ENCODE measurements at regions not wholly inside any gene's neighbourhood (a gene's known extent, or its start where the extent isn't known, plus 50 kb on each side); places are given as distances from the start of the nearest gene placed in this dataset.
A peak's percentile ranks its signal among the peaks of the same experiment; 100 is the strongest.
"Not testable (repeated sequence)": the region's sequence is repeated elsewhere in the genome, so short reads cannot be mapped to it uniquely, and the experiment has no call there.

DNA sequence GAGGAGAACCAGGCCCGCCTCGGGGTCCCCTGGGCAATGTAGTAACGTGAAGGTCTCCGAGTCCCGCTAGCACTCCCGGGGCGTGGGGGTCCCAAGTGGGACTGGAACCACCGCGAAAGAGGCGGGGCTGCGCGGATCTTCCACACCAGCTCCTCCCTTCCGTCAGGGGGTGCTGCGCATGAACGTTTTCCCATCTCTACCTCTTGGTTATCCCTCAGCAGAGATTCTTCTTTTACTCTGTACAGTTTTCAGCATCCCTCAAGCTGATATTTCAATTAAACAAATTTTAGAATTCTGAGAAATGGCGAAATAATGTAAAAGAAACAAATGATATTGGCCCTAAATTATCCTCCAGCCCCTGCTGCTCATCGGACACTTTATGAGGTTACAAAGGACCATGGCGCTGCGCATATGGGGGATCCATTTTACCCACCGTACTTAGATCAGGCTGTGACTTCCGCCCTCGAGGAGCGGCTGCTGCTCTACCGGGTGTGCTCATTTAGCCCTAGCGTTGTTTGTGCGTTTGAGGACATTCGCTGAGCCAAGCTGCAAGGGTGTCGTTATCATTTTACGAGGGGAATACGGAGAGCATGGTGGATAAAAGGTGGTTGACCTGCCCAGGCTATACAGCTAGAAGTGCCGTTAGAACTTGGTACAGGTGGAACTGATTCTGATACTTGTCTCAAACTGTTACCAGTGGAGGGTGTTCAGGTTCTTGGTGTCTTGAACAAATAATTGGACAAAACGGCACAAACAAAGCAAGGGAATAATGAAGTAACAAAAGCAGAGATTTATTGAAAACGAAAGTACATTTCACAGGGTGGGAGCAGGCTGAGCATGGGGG is 75.2 kb upstream of the CHD6 start:
- Mint-ChIP-seq H3K27me3 (ENCODE audit: low read depth) (peaks cover 28% of the 10 kb centered on the region), H3K4me1 (peaks cover 10% of the 10 kb centered on the region), H3K36me3 (ENCODE audit: low read depth) (no peaks in the 10 kb centered on the region), H3K27ac (ENCODE audit: unreplicated experiment) (peak overlapping the region; percentile 67), H3K4me3 (peak overlapping the region; percentile 92), H3K9me3 (no peaks in the 10 kb centered on the region)
- TF ChIP-seq, protein P1, sequence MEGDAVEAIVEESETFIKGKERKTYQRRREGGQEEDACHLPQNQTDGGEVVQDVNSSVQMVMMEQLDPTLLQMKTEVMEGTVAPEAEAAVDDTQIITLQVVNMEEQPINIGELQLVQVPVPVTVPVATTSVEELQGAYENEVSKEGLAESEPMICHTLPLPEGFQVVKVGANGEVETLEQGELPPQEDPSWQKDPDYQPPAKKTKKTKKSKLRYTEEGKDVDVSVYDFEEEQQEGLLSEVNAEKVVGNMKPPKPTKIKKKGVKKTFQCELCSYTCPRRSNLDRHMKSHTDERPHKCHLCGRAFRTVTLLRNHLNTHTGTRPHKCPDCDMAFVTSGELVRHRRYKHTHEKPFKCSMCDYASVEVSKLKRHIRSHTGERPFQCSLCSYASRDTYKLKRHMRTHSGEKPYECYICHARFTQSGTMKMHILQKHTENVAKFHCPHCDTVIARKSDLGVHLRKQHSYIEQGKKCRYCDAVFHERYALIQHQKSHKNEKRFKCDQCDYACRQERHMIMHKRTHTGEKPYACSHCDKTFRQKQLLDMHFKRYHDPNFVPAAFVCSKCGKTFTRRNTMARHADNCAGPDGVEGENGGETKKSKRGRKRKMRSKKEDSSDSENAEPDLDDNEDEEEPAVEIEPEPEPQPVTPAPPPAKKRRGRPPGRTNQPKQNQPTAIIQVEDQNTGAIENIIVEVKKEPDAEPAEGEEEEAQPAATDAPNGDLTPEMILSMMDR (conservative IDR thresholded peaks at IDR 0.05) = peak; percentile 69
- peak; percentile 69 for DNase-seq (ENCODE audit: low read depth, low spot score)

DNA sequence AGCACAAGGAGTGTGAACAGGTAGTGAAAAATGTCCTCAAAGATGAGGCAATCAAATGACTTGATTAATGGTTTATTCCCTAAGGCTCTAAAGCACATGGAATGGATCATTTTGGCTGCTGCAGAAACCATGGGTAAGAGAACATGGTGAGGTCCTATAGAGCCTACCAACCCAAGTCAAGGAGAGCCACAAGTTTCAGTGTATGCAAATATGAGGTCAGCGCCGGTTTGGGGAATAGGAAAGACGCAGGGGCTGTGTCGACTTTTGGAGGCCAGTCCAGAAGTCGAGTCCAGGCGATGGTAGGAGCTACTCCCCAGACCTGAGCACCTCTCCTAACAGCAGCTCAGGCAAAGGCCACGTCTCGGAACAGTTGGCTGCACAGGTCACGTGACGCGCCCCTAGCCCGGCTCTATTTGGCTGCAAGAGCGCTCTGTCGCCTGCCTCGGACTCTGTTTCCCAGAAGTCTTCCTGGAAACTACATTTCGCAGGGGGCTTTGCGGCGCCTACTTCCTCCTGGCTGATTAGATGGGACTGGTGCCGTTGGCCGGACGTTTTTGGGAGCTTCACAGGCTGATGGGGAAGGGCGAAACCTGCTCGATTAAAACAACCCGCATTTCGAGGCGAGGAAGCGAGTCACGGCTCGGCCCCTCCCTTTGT is 74.4 kb upstream of the CHD6 start:
- DNase-seq (ENCODE audit: low read depth, low spot score) = peak; percentile 71
- TF ChIP-seq, protein P1 (conservative IDR thresholded peaks at IDR 0.05) = no peak
- H3K27ac Mint-ChIP-seq (ENCODE audit: unreplicated experiment) = peak overlapping the region; percentile 52
- peaks cover 8% of the 10 kb centered on the region for H3K4me1 Mint-ChIP-seq
- no peaks in the 10 kb centered on the region for H3K36me3 Mint-ChIP-seq (ENCODE audit: low read depth)
- H3K9me3 Mint-ChIP-seq = no peaks in the 10 kb centered on the region
- H3K27me3 Mint-ChIP-seq (ENCODE audit: low read depth) = peaks cover 28% of the 10 kb centered on the region
- H3K4me3 Mint-ChIP-seq = peak overlapping the region; percentile 92

DNA sequence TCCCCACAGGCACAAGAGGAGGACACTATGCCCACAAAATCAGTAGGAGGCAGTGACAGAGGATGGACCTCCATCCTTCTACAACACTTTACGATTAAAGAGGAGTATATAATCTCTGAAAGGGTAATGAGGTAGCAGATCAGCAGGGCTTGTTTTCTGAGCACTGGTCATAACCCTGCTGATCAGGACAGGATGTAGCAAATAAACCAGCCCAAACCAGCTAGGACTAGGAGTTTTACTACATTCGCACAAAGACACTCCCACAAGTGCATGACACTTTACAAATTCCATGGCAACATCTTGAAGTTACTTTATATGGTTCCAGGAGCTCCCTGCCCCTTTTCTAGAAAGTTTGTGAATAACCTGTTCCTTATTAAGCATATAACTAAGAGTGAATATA is 73.3 kb upstream of the CHD6 start:
- peak overlapping the region; percentile 51 for H3K4me3 Mint-ChIP-seq
- peaks cover 23% of the 10 kb centered on the region for H3K27me3 Mint-ChIP-seq (ENCODE audit: low read depth)
- TF ChIP-seq, protein P1 (conservative IDR thresholded peaks at IDR 0.05) = no peak
- H3K36me3 Mint-ChIP-seq (ENCODE audit: low read depth) = no peaks in the 10 kb centered on the region
- H3K27ac Mint-ChIP-seq (ENCODE audit: unreplicated experiment) = no peak overlapping the region
- no peaks in the 10 kb centered on the region for H3K9me3 Mint-ChIP-seq
- peaks cover 7% of the 10 kb centered on the region for H3K4me1 Mint-ChIP-seq
- DNase-seq (ENCODE audit: low read depth, low spot score) = no peak

DNA sequence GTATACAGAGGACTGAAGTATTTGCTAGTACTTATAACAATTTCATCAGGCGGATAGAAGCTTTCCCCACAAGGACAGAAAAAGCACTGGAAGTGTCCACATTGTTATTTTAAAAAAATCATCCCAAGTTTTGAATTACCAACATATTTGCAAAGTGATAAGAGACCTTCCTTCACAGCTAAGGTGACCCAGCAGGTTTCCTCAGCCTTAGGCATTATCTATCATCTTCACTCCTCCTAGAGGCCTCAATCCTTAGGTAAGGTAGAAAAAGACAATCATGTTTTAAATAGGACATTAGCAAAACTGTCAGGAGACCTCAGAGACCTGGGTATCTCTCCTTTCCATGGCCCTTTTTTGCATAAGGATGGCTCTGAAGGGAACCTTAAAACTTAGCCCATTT is 72.5 kb upstream of the CHD6 start:
- Mint-ChIP-seq H3K4me3 (no peak overlapping the region), H3K27ac (ENCODE audit: unreplicated experiment) (no peak overlapping the region), H3K4me1 (peaks cover 7% of the 10 kb centered on the region), H3K36me3 (ENCODE audit: low read depth) (no peaks in the 10 kb centered on the region), H3K27me3 (ENCODE audit: low read depth) (peaks cover 17% of the 10 kb centered on the region), H3K9me3 (no peaks in the 10 kb centered on the region)
- TF ChIP-seq, protein P1 (conservative IDR thresholded peaks at IDR 0.05) = no peak
- DNase-seq (ENCODE audit: low read depth, low spot score) = no peak

DNA sequence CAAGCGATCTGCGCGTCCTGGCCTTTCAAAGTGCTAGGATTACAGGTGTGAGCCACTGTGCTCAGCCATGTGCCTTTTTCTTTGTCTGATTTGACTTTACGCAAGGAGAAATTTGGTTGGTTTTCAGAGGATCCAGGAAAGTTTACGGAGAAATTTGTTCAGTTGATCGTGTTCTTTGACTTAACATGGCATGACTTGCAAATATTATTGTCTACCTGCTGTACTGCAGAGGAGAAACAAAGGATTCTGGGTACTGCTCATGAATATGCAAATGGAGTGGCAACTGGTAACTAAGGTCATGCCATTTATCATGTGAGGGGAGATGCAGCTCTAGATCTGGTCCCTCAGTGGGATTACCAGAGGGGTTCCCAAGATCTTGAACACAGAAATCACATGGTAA is 68.8 kb upstream of the CHD6 start:
- no peaks in the 10 kb centered on the region for H3K36me3 Mint-ChIP-seq (ENCODE audit: low read depth)
- no peak overlapping the region for H3K4me3 Mint-ChIP-seq

DNA sequence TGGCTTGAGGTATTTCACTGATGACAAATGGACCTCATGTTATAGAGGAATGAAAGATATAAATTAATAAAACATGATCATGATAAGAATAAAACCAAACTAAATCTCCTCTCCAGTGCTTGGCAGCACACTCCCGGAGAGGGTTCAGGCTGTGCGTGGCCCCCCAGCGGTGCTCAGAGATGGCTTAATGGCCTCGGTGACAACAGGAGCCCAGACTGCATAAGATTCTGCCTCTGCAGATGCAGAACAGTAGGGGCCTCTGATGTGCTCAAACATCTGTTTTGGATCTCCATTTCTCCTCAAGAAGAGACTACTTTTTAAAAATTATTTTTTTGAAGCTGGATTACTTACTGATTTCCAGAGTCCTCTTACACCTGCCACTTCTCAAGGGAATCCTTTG is 67.0 kb upstream of the CHD6 start:
- not testable (repeated sequence) for H3K4me3 Mint-ChIP-seq; H3K27ac Mint-ChIP-seq (ENCODE audit: unreplicated experiment); DNase-seq (ENCODE audit: low read depth, low spot score); H3K36me3 Mint-ChIP-seq (ENCODE audit: low read depth); H3K4me1 Mint-ChIP-seq; H3K9me3 Mint-ChIP-seq
- H3K27me3 Mint-ChIP-seq (ENCODE audit: low read depth) = peaks cover 17% of the 10 kb centered on the region

More for the DNA sequence above, 68.8 kb upstream of the CHD6 start:
- Mint-ChIP-seq H3K4me1 (no peaks in the 10 kb centered on the region), H3K9me3 (no peaks in the 10 kb centered on the region), H3K27ac (ENCODE audit: unreplicated experiment) (no peak overlapping the region), H3K27me3 (ENCODE audit: low read depth) (peaks cover 9% of the 10 kb centered on the region)
- DNase-seq (ENCODE audit: low read depth, low spot score) = no peak
- TF ChIP-seq, protein P1 (conservative IDR thresholded peaks at IDR 0.05) = no peak
